HG03064 (cell line): ENCODE measurements at regions not wholly inside any gene's neighbourhood (a gene's known extent, or its start where the extent isn't known, plus 50 kb on each side); places are given as distances from the start of the nearest gene placed in this dataset.
"Not testable (repeated sequence)": the region's sequence is repeated elsewhere in the genome, so short reads cannot be mapped to it uniquely, and the experiment has no call there.

Experiments
- ATAC-seq: cut with Tn5 transposase; IDR thresholded peaks from one replicate; pipeline ENCODE4 v1.9.1; 2021; ENCODE audit warnings: low read depth; ENCODE audit not compliant: unreplicated experiment

DNA sequence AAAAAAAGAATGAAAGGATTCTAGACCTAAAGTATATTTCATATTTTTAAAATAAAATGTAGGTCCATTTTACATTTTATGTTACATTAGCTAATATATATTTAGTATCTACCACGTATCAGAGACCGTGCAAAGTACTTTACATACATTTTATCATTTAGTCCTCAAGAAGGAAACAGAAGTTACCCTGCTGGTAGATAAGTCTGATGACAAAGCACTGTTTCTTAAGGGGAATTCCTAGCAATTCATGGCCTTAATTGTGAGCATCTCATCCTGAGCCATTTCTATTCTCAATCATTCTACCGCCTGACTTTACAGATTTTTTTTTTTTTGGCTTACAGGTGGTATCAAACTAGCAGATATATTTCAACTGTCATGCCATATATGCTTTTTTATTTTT, 367.7 kb downstream of the PRELID2 start:
- ATAC-seq = no peak

DNA sequence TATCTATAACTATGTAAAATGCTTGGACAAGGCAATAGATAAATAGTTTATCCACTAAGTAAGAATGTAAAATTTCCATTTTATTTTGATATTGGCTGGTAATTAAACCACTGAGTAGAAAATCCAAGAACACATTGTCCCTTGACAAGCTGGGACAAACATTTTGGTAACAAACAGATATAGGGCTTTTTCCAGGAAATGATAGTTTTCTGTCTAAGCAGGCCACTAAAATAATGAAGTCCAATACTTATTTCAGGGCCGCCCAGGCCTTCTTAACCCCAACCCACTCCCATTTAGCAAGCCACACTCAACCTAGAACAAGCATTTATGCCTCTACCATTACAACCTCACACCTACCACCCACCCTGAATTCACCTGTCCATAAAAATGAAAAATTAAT, 368.6 kb downstream of the PRELID2 start:
- no peak for ATAC-seq

- ATAC-seq = no peak
Observed at GRCh38 chr5:145465474-145466263, 369.5 kb downstream of the PRELID2 start.

GRCh38 chr5:145464171-145464570, 371.0 kb downstream of the PRELID2 start:
- ATAC-seq = no peak

DNA sequence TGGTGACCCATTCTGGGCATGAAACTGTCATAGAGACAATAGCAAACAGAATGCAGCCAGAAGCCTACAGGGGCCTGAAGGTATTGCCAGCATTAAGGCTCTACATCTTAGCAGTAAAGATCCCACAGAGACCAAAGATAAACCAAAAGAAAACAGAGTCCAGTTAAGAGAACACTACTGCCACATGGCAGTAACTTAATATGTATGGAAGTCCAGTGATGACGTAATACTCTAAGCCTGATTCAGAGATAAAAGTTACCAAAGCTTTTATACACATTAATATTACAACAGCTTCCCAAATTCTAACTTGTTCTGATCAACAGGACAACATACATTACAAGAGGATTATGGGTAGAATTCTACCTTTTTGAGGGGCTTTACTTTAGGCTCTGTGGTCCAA, 371.5 kb downstream of the PRELID2 start:
- ATAC-seq = no peak

DNA sequence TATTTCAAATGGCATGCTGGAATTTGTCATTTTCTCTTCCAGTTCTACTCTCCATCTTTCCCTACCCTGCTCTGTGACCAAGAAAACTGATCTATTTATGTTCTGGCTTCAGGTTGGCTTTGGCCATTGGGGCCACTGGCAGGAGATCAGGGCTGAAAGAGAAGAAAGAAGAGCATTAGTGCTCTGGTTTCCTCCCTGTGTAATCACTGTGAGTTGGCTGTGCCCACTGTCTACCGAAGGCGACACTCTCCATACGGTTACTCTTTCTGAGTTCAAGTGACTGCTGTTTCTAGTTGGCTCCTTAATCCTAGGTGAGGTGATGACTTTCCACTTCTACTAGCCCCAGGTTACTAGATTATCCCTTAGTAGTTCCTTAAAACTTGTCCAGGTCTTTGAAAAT, 372.6 kb downstream of the PRELID2 start:
- no peak for ATAC-seq

- no peak for ATAC-seq
Observed at GRCh38 chr5:145450286-145450885, 384.8 kb downstream of the PRELID2 start.

GRCh38 chr5:145449794-145450193, 385.3 kb downstream of the PRELID2 start:
- no peak for ATAC-seq

DNA sequence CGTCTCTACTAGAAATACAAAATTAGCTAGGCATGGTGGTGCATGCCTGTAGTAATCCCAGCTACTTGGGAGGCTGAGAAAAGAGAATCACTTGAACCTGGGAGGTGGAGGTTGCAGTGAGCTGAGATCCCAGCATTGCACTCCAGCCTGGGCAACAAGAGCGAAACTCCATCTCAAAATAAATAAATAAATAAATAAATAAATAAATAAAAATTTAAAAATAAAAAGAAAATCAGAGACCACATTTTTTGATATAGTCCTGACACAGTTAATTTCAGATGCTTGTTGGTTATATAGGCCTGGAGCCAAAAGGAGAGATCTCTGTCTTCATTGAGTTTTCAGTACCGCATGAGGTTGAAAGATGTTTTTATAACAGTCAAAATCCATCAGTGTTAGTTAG, 388.3 kb downstream of the PRELID2 start:
- not testable (repeated sequence) for ATAC-seq

DNA sequence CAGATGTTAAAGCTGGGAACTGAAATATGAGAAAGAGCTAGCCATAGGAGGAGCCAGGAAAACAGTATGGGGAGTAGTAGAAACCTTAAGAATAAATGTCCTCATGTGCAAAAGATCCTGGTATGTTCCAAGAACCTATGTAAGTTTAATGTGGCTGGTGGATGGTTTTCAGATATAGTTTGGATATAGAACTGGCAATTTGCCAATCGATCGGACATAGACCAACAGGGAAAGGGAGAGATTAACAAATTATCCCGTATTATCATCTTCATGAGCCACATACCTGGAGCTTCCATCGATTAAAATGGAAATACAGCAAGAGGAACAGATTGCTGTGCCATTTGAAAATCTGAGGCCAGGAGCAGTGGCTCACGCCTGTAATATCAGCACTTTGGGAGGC, 388.7 kb downstream of the PRELID2 start:
- ATAC-seq = no peak

- no peak for ATAC-seq
Observed at GRCh38 chr5:145445027-145445426, 390.1 kb downstream of the PRELID2 start.

- ATAC-seq = no peak
Observed at GRCh38 chr5:145443964-145444363, 391.2 kb downstream of the PRELID2 start.

GRCh38 chr5:145443366-145443765, 391.8 kb downstream of the PRELID2 start:
- ATAC-seq = no peak

DNA sequence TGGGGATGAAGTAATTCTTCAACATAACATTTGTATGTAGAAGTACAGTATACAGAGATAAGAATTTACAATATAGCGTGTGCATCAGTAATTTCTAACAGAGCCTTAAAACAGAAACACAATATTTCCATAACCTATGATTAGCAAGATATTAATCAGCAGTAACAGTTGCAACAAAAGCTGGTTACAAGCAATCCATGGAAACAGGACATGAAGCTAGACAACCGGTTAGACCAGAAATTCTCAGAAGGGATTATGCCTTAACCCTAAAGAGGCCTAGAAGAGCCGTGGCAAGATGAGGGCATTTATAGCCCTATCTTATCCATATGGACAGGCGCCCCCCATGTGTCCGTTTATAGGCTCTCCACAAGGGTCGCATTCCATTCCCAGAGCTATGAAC, 392.5 kb downstream of the PRELID2 start:
- ATAC-seq = not testable (repeated sequence)

DNA sequence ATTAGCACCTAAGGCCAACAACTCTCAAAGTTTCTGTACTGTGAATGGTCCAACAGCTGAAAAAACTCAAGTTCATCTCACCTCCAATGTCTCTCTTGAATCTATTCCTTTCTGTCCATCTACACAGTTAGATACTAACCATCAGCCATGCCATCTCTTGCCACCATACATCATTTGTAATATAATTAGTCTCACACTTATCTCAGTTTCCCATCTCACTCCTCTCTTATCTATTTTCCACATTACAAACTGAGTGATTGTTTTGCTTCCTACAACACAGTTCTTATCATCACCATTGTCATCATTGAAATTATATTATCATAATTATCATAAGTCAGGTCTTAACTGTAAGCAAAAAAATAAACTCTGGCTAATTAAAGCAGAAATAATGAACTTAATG, 393.9 kb downstream of the PRELID2 start:
- ATAC-seq = no peak

DNA sequence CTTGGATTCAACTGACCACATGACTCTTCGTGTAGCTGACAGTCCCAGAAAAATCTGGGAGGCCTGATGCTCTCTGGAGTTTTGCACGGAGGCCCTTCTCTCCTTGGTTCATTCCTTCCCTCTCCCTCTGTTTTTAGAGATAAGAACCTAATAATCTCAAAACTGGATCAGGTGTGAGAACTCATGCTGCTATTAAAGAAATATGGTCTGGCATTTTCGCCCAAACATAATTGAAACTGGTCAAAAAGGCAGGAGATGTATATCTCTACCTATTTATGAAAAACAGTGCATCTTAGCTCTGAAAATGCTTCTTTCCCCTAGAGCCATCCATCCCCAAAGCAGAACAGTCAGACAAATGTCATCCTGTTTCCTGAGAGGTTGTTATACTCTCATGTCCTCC, 397.5 kb downstream of the PRELID2 start:
- no peak for ATAC-seq

DNA sequence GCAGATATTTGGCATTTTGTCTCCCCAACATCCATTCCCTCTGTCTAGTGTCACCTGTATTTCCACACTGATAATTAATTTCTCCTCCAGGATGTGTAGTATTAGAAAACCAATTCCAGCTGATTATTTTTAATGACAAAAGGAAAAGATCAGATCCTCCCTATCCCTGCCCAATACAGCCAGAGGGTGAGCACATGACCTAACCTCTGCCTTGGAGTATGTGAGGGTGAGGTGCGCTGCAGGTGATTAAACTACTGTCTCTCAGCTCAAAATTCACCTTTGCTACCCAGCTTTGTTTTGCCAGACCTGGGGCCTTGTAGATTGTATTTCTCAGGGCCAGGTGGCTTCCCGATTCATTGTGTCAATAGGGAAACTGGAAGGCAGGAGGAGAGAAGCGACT, 402.1 kb downstream of the PRELID2 start:
- ATAC-seq = no peak

GRCh38 chr5:145429170-145429569, 406.0 kb downstream of the PRELID2 start:
- ATAC-seq = no peak

DNA sequence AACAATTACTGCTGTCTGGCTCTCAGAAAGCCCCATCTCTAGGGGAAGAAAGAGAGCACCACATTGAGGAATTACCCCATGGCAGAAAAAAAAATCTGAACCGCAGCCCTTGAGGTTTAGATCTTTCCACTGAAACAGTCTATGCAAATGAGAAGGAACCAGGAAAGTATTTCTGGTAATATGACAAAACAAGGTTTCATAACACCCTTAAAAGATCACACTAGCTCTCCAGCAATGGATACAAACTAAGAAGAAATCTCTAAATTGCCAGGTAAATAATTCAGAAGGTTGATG, 427.1 kb downstream of the PRELID2 start:
- ATAC-seq = no peak

DNA sequence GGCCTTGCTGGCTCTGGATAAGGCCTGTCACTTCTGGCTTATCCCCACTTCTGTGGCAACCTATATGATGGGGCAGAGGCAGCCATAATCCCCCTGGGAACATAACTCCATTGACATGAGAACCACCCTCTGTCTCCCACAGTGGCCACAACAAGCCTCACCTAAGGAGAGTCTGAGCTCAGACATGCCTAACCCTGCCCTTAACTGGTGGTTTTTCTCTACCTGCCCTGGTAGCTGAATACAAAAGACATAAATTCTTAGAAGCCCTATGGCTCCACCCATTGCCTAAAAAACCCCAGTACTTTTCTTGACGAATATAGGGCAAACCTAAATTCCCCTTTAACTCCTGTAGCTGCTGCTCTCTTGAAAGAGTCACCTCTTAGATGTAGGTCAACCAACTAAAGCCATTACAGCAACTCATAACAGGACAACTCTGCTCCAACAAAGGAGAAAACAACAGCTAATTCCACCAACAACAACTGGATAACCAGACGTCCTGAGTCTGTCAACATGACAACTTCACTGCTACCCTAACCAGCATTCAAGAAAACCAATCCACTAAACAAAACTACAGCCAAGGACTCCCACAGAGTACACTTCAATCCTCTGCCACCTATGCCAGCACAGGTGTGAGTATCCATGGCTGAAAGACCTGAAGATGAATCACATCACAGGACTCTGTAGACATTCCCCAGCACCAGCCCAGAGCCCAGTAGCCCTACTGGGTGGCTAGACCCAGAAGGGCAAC, 427.7 kb downstream of the PRELID2 start:
- no peak for ATAC-seq

GRCh38 chr5:145403992-145404391, 431.1 kb downstream of the PRELID2 start:
- no peak for ATAC-seq

DNA sequence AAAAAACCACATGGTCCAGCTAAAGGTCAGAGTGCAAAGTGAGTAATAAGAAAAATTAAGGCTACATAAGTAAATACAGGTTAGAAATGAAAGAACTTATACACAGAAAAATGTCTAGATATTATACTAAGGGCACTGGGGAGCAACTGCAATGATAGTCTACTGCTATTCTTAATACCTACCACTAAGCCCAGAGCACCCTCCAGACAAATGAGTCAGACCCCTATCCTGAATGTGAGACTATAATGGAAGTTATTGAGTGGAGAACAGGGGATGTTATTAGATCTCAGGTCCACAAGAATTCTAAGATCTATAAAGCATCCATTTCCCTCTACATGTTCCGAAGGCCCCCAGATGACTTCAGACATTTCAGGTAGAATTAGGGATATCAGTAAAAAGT, 438.3 kb downstream of the PRELID2 start:
- no peak for ATAC-seq
